ENCODE measurements at regions not wholly inside any gene's neighbourhood (a gene's known extent, or its start where the extent isn't known, plus 50 kb on each side); places are given as distances from the start of the nearest gene placed in this dataset.

DNA sequence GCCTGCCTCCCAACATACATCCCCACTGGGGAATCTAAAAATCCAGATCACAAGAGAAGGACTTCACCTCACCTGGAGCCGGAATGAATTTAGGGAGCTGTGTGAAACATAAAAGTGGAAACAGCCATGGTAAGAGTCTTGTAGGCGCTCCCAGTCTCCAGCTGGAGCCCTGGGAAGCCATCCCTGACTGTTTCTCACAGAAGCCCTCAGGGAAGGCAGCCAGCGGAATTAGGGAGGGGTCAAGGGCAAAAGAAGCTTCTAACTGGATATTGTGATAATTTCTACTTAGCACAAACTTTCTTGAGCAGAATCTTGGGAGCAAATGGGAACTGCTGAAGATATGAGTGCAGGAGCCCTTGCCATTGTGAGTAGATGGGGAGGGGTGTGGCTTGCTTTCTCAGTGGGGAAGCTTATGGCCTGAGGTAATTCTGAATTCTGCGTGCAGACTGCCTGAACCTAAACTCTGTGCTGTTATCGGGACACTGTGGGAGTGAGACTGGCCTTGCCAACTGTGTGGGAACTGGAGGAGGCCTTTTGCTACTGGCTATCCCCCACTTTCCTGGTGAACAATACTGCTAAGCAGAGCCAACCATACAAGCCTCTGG, 174.4 kb upstream of the SMC2 start:
- DNase-seq (ENCODE audit: low spot score), result no peak

DNA sequence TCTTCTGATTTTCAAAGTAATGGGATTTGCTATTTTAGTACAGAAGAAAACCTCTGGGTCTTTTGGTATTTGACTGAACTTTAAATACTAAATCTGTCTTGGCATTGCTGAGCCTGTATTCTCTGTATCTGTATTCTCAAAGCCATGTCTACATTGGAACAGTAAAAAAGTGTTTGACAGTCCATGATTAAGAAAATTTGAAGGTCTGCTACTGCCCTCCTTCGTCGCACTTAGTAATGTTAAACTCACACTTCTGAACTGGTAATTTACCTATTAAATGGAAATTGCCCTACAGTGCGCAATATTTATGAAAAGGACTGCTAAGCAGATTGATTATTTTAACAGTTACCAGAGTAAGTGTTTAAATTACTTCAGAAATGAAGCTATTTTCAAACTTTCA, 165.7 kb upstream of the SMC2 start:
- no peak for DNase-seq (ENCODE audit: low spot score)

DNA sequence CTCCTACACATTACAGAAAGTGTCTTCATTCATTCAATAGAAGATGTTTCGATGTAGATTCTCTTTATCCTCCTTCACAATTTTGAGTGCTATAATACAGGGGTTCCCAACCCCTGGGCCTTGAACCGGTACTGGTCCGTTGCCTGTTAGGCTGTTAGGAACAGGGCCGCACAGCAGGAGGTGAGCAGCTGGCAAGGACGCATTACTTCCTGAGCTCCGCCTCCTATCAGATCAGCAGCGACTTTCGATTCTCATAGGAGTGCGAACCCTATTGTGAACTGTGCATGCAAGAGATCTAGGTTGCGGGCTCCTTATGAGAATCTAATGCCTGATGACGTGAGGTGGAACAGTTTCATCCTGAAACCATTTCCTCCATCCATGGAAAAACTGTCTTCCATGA, 153.0 kb upstream of the SMC2 start:
- no peak for DNase-seq (ENCODE audit: low spot score)

- no peak for DNase-seq (ENCODE audit: low spot score)
These were observed 151.9 kb upstream of the SMC2 start for GRCh38 chr9:103942200-103942599.

- no peak for DNase-seq (ENCODE audit: low spot score)
These were observed 151.5 kb upstream of the SMC2 start for GRCh38 chr9:103942651-103943050.

- no peak for DNase-seq (ENCODE audit: low spot score)
These were observed 145.0 kb upstream of the SMC2 start for GRCh38 chr9:103949096-103949495.

DNA sequence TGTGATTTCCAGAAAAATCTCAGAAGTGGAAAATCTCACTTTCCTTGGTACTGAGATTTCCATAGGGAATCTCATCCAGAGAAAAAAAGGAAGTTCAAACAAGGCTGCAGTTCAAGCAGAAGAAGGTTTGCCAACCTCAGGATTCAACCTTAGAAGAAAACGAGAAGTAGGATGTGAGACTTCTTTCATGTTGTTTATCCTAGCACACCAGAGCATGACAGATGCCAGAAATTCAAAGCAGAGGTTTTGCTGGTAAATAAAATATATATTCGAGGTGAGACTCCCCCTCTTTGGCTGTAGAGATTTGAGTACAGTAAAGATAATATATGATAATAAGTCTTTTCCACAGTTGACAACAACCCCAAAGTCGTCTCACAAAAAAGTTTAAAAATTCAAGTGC, 116.9 kb upstream of the SMC2 start:
- no peak for DNase-seq (ENCODE audit: low spot score)

DNA sequence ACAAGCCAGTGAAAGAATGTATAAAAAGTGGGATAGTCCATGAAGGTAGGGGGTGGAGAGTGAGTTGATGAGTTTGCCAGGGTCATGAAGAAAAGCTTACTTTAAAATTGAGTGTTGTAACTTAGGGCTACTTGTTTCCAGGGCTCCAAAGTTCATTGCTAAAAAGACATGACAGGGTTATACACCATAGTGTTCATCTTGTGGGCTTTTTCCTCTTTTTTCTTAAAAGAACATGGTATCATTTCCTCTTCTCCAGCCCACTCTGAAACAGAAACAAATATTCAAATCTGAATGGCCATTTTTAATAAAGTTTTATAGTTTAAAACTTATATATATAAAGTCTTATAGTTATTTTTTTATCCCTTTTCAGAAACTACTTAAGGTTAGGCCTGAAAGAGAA, 115.7 kb upstream of the SMC2 start:
- DNase-seq (ENCODE audit: low spot score), result no peak

- DNase-seq (ENCODE audit: low spot score), result no peak
These were observed 112.2 kb upstream of the SMC2 start for GRCh38 chr9:103981912-103982311.

DNA sequence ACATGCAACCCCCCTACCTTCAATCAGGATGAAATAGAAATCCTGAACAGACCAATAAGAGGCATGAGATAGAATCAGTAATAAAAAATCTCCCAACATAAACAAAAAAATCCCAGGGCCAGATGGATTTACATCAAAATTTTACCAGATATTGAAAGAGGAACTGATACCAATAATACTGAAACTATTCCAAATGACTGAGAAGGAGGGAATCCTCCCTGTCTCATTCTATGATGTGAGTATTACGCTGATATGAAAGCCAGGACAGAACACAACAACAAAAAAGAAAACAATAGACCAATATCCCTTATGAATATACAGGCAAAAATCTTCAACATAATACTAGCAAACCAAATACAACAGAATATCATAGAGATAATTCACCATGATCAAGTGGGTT, 109.0 kb upstream of the SMC2 start:
- DNase-seq (ENCODE audit: low spot score), result no peak

DNA sequence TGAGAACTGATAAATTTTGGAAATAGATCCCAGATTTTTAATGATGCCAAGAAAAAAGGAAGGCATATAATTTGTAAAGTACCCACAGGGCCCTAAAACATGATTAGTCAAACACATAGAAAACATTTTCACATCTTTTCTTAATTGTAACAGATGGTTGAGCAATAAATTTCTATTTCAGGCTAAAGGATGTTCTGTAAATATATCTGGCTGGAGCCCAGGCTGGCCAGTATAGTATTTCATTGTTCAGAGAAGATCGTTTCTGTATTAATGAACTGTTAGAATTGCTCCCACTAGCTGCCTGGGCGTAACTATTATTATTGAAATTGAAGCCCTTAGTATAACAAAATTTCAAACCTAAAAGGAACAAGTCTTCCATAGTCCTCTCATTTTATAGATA, 105.3 kb upstream of the SMC2 start:
- DNase-seq (ENCODE audit: low spot score), result no peak

- DNase-seq (ENCODE audit: low spot score), result no peak
These were observed 103.8 kb upstream of the SMC2 start for GRCh38 chr9:103990311-103990710.

GRCh38 chr9:103991001-103991400, 103.1 kb upstream of the SMC2 start:
- no peak for DNase-seq (ENCODE audit: low spot score)

GRCh38 chr9:103991698-103992097, 102.4 kb upstream of the SMC2 start:
- no peak for DNase-seq (ENCODE audit: low spot score)

DNA sequence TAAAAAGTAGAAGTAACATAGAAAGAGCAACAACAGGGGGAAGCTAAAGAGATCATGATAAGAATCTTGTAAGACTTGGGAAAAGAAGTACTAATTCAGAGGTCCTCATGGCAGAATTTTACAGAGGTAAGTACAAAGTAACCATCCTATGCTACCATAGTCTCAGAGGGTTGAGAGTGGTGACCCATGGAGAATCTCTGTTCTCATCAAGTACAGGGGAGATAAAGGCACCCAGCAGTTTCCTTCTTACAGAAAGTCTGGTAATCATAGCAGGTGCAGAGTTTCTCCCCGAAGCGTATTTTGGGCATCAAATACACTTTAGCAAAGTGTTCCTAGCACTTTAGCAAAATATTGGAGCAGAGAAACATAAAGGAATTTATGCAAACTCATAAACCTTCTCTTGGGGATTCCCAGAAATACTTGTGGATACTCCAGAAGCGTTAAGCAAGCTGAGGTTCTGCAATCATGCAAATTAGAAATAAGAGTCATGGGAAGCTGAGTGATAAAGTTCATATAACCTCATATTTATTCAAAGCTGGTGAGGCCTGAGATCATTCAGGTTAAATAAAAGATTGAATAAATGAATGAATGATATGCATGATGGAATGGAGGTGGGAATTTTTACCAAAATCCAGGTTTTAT, 101.0 kb upstream of the SMC2 start:
- DNase-seq (ENCODE audit: low spot score), result no peak

- DNase-seq (ENCODE audit: low spot score), result no peak
These were observed 96.2 kb upstream of the SMC2 start for GRCh38 chr9:103997856-103998370.

GRCh38 chr9:103999375-104000062, 94.6 kb upstream of the SMC2 start:
- no peak for DNase-seq (ENCODE audit: low spot score)

DNA sequence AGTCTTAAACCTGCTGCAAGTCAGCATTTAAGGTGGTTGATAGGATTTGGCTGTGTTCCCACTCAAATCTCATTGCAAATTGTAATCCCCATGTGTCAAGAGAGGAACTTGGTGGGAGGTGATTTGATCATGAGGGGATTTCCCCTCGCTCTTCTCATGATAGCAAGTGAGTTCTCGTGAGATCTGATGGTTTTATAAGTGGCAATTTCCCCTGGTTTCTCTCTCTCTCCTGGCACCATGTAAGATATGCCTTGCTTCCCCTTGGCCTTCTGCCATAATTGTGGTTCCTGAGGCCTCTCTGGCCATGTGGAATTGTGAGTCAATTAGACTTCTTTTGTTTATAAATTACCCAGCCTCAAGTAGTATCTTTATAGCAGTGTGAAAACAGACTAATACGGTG, 84.3 kb upstream of the SMC2 start:
- DNase-seq (ENCODE audit: low spot score), result no peak

DNA sequence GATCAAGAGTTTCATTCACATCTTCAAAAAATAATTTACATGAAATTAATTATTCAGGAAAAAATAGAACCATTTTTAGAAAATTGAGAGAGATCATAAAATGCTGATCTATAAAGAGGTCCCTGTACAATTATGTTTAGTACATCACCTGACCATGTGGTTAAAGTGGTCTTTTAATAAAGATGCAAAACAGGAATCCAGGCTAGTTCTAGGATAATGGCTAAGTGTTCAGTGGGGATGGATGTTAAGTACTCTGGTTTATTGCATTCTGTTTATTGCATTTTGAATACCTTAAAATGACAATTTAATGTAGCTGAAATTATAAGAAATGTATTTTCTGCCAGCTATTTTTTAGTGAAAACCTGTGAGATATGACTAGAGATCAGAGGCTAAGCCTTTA, 72.0 kb upstream of the SMC2 start:
- DNase-seq (ENCODE audit: low spot score), result no peak

GRCh38 chr9:104025104-104025503, 69.0 kb upstream of the SMC2 start:
- DNase-seq (ENCODE audit: low spot score), result no peak

GRCh38 chr9:104025945-104026344, 68.2 kb upstream of the SMC2 start:
- DNase-seq (ENCODE audit: low spot score), result no peak

GRCh38 chr9:104027295-104027694, 66.8 kb upstream of the SMC2 start:
- DNase-seq (ENCODE audit: low spot score), result no peak

- DNase-seq (ENCODE audit: low spot score), result no peak
These were observed 65.3 kb upstream of the SMC2 start for GRCh38 chr9:104028827-104029226.

Measured in CD4-positive, alpha-beta T cell treated with Interleukin-15 for 4 hours (primary cell).